ENCODE measurements at regions not wholly inside any gene's neighbourhood (a gene's known extent, or its start where the extent isn't known, plus 50 kb on each side); places are given as distances from the start of the nearest gene placed in this dataset.

DNA sequence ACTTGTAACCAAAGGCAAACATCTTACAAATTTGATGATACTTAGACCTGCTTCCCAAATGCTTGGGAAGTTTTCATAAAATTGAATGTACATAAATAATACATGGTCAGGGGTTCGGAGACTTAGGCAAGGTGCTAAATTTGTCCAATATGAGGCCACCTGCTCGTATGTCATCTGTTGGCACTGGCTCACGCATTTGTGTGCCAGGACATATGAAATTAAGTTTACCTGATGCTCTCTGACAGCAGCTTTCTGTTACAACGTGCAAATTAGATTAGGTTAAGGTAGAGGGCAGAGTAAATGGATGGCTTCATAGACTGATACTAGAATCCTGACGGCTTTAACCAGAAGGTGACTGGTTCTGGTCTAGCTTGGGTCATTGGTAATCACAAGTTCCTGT is 970.3 kb upstream of the RBFOX1 start:
- no peak for DNase-seq

GRCh38 chr16:6360641-6361040 is 972.0 kb upstream of the RBFOX1 start:
- no peak for DNase-seq

DNA sequence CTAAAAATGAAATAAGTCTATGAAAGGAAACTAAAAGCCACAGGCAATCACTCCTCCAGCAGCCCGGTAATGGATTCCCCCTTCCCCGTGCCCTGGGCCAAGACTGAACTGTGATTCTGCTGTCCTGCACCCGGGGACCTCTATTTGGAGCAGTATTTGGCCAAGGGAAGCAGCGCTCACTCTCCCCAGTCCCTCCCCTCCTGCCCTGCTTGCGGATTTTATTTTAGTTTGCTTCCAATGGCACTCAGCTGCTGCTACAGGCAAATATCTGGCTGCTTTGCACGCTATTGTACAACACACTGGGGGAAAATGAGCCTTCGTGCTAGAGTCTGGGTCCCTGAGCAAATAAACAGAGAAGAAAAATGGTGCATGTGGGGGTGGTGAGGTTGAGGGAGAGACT is 975.7 kb upstream of the RBFOX1 start:
- no peak for DNase-seq

GRCh38 chr16:6349725-6350124 is 982.9 kb upstream of the RBFOX1 start:
- DNase-seq = no peak

- no peak for DNase-seq
Observed at GRCh38 chr16:6345090-6345489, 987.6 kb upstream of the RBFOX1 start.

DNA sequence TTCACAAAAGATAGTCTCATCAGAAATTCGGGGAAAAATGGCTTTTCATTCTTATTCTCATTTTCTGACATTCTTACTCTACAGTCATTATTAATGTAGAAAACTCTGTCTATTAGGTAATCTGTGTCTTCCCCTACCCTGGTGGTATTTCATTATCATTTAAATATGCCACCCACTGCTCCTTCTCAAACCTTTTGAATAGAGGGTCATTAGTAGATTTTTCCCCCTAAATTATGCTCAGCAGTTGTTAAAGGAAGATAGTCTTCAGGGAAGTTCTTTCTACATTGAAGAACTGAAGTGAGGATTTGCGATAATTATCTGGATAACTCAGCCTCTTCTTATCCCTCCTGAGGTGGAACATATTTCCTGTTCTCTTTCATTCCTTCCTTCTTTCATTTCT is 989.5 kb upstream of the RBFOX1 start:
- DNase-seq = no peak

GRCh38 chr16:6341981-6342380 is 990.7 kb upstream of the RBFOX1 start:
- DNase-seq = no peak

GRCh38 chr16:6335072-6335471 is 997.6 kb upstream of the RBFOX1 start:
- DNase-seq = no peak

- DNase-seq = no peak
Observed at GRCh38 chr16:6331770-6332169, 1000.9 kb upstream of the RBFOX1 start.

GRCh38 chr16:6317934-6318333 is 1014.7 kb upstream of the RBFOX1 start:
- DNase-seq = no peak

DNA sequence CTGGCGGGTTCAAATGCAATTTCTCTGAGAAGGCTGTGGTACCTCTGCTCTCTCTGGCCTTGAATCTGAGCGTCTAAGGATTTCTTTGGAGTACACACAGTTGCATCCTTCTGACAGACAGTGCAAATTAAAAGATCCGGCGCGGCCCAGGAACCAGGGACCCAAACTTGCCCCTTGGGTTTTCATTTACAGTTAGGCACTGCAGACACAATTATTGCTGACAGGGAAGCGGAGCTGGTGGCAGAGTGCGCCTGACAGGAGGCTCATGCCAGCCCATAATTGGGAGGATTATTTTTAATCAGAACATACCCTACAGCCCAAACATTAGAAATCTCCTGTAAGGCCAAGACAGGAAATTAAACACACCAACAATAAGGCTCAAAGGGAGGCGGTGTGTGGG is 1023.4 kb upstream of the RBFOX1 start:
- DNase-seq = no peak

- no peak for DNase-seq
Observed at GRCh38 chr16:6308176-6308575, 1024.5 kb upstream of the RBFOX1 start.

GRCh38 chr16:6300523-6300922 is 1032.1 kb upstream of the RBFOX1 start:
- no peak for DNase-seq

DNA sequence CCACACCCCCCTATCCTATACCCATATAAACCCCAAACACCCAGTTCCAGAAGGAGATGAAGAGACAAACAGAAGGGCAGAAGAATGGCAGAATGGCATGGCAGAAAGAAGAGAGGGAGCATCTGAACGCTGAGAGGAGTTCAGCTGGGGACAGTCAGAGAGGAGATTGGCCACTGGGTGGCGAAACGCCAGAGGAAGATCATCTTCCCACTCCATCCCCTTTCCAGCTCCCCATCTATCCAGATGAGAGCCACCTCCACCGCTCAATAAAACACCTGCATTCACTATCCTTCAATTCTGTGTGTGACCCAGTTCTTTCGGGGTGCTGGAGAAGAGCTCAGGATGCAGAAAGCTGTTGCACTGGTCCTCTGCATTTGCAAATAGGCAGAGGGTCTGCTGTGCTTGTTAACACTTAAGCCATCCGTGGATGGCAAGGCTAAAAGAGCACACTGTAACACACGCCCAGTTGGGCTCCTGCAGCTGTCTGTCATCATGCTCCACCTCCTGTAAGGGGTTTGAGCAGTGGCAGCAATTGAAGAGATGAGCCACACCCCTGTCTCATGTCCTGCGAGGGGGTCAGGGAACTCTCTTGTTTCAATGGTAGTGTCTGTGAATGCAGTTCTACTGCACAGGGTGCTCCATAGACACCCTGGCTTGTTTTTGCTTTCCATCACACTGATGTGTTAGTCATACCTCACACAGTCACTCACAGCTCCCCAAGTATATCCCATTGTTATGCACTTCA is 1034.8 kb upstream of the RBFOX1 start:
- no peak for DNase-seq

DNA sequence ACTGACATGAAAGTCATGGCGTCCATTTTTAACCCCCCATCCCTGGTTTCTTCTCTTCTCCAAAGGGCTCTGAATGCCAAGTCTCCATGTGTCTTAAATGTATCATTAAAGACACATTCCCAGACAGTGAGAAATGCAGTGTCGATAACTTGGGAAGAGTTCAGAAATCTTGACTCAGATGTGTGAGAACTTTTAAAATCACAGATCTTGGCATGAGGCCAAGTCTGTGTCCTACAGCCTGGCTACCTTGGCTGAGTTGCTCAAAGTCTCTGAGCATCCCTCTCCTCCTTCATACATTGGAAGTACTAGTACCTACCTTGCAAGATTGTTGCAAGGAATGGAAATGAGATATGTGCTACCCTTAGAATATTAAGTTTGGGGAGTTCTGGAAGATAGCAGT is 1046.5 kb upstream of the RBFOX1 start:
- no peak for DNase-seq

DNA sequence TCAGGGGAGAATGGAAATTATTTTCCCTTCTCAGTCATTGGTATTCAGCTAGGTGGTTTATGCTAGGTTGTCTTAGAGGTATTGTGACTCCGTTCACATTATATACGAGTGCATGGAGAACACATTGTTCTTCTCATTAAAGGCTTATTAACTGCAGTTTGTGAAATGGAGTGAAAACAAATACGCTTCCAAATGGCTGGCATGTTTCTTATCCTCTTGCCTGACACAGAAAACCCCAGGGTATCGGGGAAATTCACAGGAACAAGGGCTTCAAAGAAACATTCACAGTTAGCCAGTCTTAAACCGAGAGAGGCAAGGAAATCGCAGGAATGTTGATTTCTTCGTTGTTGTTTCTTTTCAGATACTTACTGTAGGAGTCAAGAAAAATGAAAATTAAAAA is 1047.9 kb upstream of the RBFOX1 start:
- DNase-seq = no peak

- DNase-seq = no peak
Observed at GRCh38 chr16:6281994-6282393, 1050.7 kb upstream of the RBFOX1 start.

GRCh38 chr16:6281274-6281673 is 1051.4 kb upstream of the RBFOX1 start:
- no peak for DNase-seq

DNA sequence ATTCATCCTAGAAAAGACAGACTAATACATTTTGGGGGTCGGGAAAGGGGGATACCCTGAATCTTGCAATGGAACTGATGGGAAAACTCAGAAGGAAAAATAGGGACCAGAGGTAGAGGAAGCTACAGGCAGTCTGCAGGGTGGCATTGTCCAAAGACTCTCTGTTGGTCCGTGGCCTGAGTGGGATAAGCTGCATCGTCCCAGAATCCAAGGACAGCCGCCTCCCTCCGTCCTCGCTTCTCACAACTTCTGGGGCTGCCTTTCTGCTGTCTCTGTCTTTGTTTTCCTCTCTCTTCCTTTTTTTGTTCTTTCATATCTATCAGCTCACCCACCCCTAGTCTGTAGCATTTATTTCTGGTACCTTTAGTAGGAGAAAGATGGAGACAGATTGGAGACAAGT is 1052.6 kb upstream of the RBFOX1 start:
- DNase-seq = no peak

- no peak for DNase-seq
Observed at GRCh38 chr16:6279286-6279685, 1053.4 kb upstream of the RBFOX1 start.

GRCh38 chr16:6274351-6274750 is 1058.3 kb upstream of the RBFOX1 start:
- DNase-seq = no peak

DNA sequence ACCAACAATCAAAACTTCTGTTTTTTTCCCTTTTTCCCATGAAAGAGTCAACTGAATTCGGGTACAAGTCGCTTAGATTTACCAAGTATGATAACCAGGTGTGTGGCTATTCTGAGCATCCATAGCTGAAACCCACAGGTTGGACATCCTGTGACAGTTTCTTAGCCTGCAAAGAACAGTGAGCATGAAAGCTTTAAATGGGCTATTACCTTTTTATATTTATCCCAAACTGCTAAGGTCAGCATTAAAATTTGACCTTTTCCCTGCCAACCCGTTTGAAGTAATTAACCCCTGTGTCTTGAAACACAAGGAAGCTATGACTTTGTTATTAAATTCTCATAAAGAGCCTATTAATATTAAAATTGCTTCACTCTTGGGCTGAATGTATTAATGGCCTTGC is 1065.0 kb upstream of the RBFOX1 start:
- no peak for DNase-seq

DNA sequence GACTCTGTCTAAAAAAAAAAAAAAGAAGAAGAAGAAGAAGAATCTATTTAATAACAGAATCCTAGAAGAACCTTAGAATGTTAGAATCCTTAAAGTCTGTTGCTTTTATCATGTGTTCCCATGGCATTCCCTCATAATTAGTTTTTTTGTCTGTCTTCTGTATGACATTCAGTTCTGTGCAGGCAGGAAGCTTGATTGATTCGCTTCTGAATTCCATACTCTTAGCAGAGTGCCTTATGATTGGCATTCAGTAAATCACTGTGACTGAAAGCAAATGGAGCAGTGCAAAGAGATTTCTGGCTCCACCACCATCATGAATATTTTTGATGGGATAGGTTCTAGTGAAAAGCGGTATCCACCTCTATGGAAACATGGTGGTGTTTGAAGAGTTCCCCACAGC is 1065.9 kb upstream of the RBFOX1 start:
- no peak for DNase-seq

GRCh38 chr16:6265968-6266367 is 1066.7 kb upstream of the RBFOX1 start:
- no peak for DNase-seq

- DNase-seq = no peak
Observed at GRCh38 chr16:6258056-6258455, 1074.6 kb upstream of the RBFOX1 start.

GRCh38 chr16:6252541-6252940 is 1080.1 kb upstream of the RBFOX1 start:
- DNase-seq = no peak

All from NCI-H187 treated with DMSO at 0.1 percent for 48 hours (cell line).